A549 (cell line): ENCODE measurements at regions not wholly inside any gene's neighbourhood (a gene's known extent, or its start where the extent isn't known, plus 50 kb on each side); places are given as distances from the start of the nearest gene placed in this dataset.

ENCODE experiments used
- ATAC-seq, 2 experiments: fragments of 200-7000 bp in 1 of 2; fragments of >200 bp in 1 of 2; cut with Nextera tagmentation in 1 of 2; cut with Tn5 transposase in 1 of 2; 3 replicates each; pipeline versions ENCODE4 v1.8.0 to v1.9.1; 2018 to 2020; ENCODE audit warnings: mild to moderate bottlenecking in 1 of 2, moderate library complexity in 1 of 2
- CTCF ChIA-PET: fragments of 300-600 bp; sonication (Branson Sonifier 250); formaldehyde crosslinking; extraction: SDS; loops from one replicate; lab custom pipeline; 2021; ENCODE audit warnings: antibody characterized with exemption, inconsistent platforms; lab: Yijun Ruan, JAX
- POLR2A ChIA-PET: fragments of 350-600 bp; formaldehyde crosslinking; extraction: SDS; loops from one replicate; lab custom pipeline; 2021; ENCODE audit warnings: antibody characterized with exemption, inconsistent platforms; lab: Yijun Ruan, JAX
- DNase-seq, 2 experiments: peaks; one replicate each; pipeline versions ENCODE4 v3.0.0 to v3.0.0-alpha.2; 2011 to 2016; ENCODE audit warnings: low read depth in 1 of 2, low spot score in 1 of 2
- FAIRE-seq: peaks from 2 replicates; lab custom pipeline; 2011; peaks lifted over from hg19 to GRCh38; lab: Jason Lieb, UNC
- H3K27ac ChIP-seq, 2 experiments: fragments of >200 bp; sonication (Bioruptor Twin); formaldehyde crosslinking; 3 replicates each; pipeline ENCODE4 v1.5.1; 2016 to 2017
- H3K4me1 ChIP-seq: fragments of >200 bp; sonication (Bioruptor Twin); formaldehyde crosslinking; 3 replicates; pipeline ENCODE4 v1.6.1; 2016
- H3K4me2 ChIP-seq: fragments of >200 bp; sonication (Bioruptor Twin); formaldehyde crosslinking; 3 replicates; pipeline ENCODE4 v1.6.1; 2016
- H3K4me3 ChIP-seq: fragments of >200 bp; sonication (Bioruptor Twin); formaldehyde crosslinking; 3 replicates; pipeline ENCODE4 v1.5.1; 2016
- H3K9me3 ChIP-seq: fragments of >200 bp; sonication (Bioruptor Twin); formaldehyde crosslinking; 3 replicates; pipeline ENCODE4 v1.6.1; 2016
- CEBPB ChIP-seq, 2 experiments: fragments of >200 bp in 1 of 2; sonication (Bioruptor Twin) in 1 of 2; formaldehyde crosslinking in 1 of 2; IDR thresholded peaks; 2 replicates each; pipeline ENCODE4 v1.6.1; 2012 to 2016
- CHD2 ChIP-seq: fragments of 150-350 bp; IDR thresholded peaks from 2 replicates; pipeline ENCODE4 v1.6.1; 2014; ENCODE audit warnings: low read length; ENCODE audit not compliant: partially characterized antibody
- ESRRA ChIP-seq: fragments of 150-350 bp; IDR thresholded peaks from 2 replicates; pipeline ENCODE4 v1.6.1; 2014; ENCODE audit warnings: mild to moderate bottlenecking, low read length, borderline replicate concordance
- GATA3 ChIP-seq: IDR thresholded peaks from 2 replicates; pipeline ENCODE4 v1.6.1; 2012; ENCODE audit warnings: borderline replicate concordance
- HDAC2 ChIP-seq: fragments of 200-600 bp; sonication (generic); IDR thresholded peaks from 2 replicates; pipeline ENCODE4 v1.6.1; 2016
- HOXA7 ChIP-seq: fragments of 250-450 bp; sonication (Bioruptor Pico); IDR thresholded peaks from 2 replicates; pipeline ENCODE4 v1.5.0; 2020; ENCODE audit warnings: mild to moderate bottlenecking, moderate library complexity
- HOXB13 ChIP-seq: fragments of 250-450 bp; sonication (Bioruptor Pico); IDR thresholded peaks from 2 replicates; pipeline ENCODE4 v1.5.0; 2020; ENCODE audit warnings: low read depth, mild to moderate bottlenecking, moderate library complexity
- KDM1A ChIP-seq: fragments of 200-600 bp; sonication (generic); IDR thresholded peaks from 2 replicates; pipeline ENCODE4 v1.6.1; 2016; ENCODE audit warnings: low read depth, mild to moderate bottlenecking
- MAFK ChIP-seq: fragments of 450-650 bp; IDR thresholded peaks from 2 replicates; pipeline ENCODE4 v1.6.1; 2014; ENCODE audit not compliant: partially characterized antibody
- MAZ ChIP-seq: fragments of 150-350 bp; IDR thresholded peaks from 2 replicates; pipeline ENCODE4 v1.6.1; 2014; ENCODE audit warnings: antibody characterized with exemption, low read depth, low read length, borderline replicate concordance
- NFE2L2 ChIP-seq: fragments of 150-350 bp; conservative IDR thresholded peaks from 2 replicates; pipeline ENCODE4 v1.6.1; 2014; ENCODE audit warnings: low read length
- NPAS2 ChIP-seq: fragments of 250-450 bp; sonication (Bioruptor Pico); IDR thresholded peaks from 2 replicates; pipeline ENCODE4 v1.8.0; 2022; ENCODE audit warnings: mild to moderate bottlenecking, moderate library complexity, borderline replicate concordance
- POLR2AphosphoS2 ChIP-seq: conservative IDR thresholded peaks from 2 replicates; pipeline ENCODE4 v1.6.1; 2012; ENCODE audit warnings: low read length, improper control_type of control experiment, inconsistent platforms
- RFX5 ChIP-seq: fragments of 450-650 bp; IDR thresholded peaks from 2 replicates; pipeline ENCODE4 v1.7.1; 2014; ENCODE audit warnings: antibody characterized with exemption, mild to moderate bottlenecking, moderate library complexity
- SREBF2 ChIP-seq: fragments of 450-650 bp; IDR thresholded peaks from 2 replicates; pipeline ENCODE4 v1.6.1; 2014; ENCODE audit warnings: mild to moderate bottlenecking, moderate library complexity
- ZC3H11A ChIP-seq: fragments of 450-650 bp; IDR thresholded peaks from 2 replicates; pipeline ENCODE4 v1.6.1; 2014; ENCODE audit warnings: antibody characterized with exemption, mild to moderate bottlenecking
- ZSCAN20 ChIP-seq: fragments of 250-450 bp; sonication (Bioruptor Pico); IDR thresholded peaks from 2 replicates; pipeline ENCODE4 v1.8.0; 2022; ENCODE audit warnings: mild to moderate bottlenecking, moderate library complexity
- WGBS: methylation state at CpG from one replicate; pipeline ENCODE4 v1.1.6; 2017; ENCODE audit errors: missing lambda C conversion rate; 5-methylcytosine and 5-hydroxymethylcytosine counted together
- TF ChIP-seq, protein P1 (sequence below): fragments of 200-600 bp; sonication (generic); IDR thresholded peaks from 2 replicates; pipeline ENCODE4 v1.6.1; 2016; ENCODE audit warnings: antibody characterized with exemption, mild to moderate bottlenecking, moderate library complexity
- TF ChIP-seq, protein P2 (sequence below): fragments of >200 bp; sonication (Bioruptor Twin); formaldehyde crosslinking; IDR thresholded peaks from 3 replicates; pipeline ENCODE4 v1.5.1; 2016
- TF ChIP-seq, protein P3 (sequence below): fragments of 250-450 bp; sonication (Bioruptor Pico); IDR thresholded peaks from 2 replicates; pipeline ENCODE4 v1.5.0; 2020; ENCODE audit warnings: low read depth, mild to moderate bottlenecking, moderate library complexity
- TF ChIP-seq, protein P4 (sequence below): fragments of 150-350 bp; IDR thresholded peaks from 2 replicates; pipeline ENCODE4 v1.6.1; 2014; ENCODE audit warnings: low read depth, mild to moderate bottlenecking, low read length
- TF ChIP-seq, protein P5 (sequence below): fragments of 450-650 bp; IDR thresholded peaks from 2 replicates; pipeline ENCODE4 v1.6.1; 2014; ENCODE audit warnings: antibody characterized with exemption

DNA sequence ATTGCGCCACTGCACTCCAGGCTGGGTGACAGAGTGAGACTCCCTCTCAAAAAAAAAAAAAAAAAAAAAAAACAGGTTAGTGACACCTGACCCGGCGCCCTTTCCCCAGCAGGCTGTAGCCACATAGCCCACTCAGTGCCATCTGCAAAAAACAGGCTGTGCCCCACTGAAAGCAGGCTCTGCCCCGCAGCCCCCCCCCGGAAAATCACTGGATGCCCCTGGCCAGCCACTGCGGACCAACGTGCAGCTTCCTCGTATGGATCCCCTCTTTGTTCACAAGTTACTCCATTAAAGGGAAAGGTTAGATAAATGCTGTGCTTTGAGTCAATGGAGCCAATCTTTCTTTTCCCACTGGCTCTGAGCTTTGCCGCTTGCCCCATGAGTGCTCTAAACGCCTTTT lies 660.3 kb downstream of the TBC1D22A start:
- ATAC-seq: no peak
- CTCF ChIA-PET: no interaction called here
- Histone ChIP-seq H3K27ac (no peak overlapping the region), H3K9me3 (no peaks in the 10 kb centered on the region)
- TF ChIP-seq ZSCAN20 (no peak), ZC3H11A (no peak), RFX5 (no peak), HOXB13 (CRISPR knock-in tag) (no peak), NFE2L2 (no peak), NPAS2 (CRISPR knock-in tag) (no peak), KDM1A (no peak), SREBF2 (no peak)
- TF ChIP-seq, all 56 proteins: peak for 0
- 25% methylated on average over 10 of the region's 10 CpGs for WGBS
- FAIRE-seq (no peak), DNase-seq (no peak)
- H3K4me3 ChIP-seq: no peak overlapping the region
- POLR2A ChIA-PET: no interaction called here
- no peaks in the 10 kb centered on the region for H3K4me1 ChIP-seq
- H3K4me2 ChIP-seq: no peak overlapping the region

DNA sequence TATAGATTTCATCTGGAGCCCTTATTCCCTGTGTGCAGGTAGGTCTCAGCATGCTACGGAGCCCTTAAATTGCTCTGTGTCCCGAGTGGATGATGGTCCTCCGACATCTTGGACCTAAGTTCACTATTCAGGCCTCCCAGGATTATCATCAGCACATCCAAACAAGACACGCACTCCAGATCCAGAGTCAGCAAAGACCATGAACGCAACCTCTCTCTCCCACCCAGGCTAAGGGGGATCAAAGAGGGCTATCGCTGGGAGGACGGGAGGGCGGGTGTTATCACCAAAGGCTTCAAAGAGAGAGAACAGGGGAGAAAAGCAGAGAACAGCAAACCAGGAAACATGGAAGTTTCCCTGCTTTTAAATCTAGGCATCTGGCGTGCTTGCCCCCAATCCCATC lies 659.4 kb downstream of the TBC1D22A start:
- H3K4me1 ChIP-seq: no peaks in the 10 kb centered on the region
- H3K4me2 ChIP-seq: no peak overlapping the region
- no peak overlapping the region for H3K4me3 ChIP-seq
- H3K27ac ChIP-seq: no peak overlapping the region
- 20% methylated on average over 9 of the region's 9 CpGs for WGBS
- FAIRE-seq (no peak), ATAC-seq (no peak), DNase-seq (no peak)
- no peak for TF ChIP-seq CHD2
- TF ChIP-seq, protein P1, sequence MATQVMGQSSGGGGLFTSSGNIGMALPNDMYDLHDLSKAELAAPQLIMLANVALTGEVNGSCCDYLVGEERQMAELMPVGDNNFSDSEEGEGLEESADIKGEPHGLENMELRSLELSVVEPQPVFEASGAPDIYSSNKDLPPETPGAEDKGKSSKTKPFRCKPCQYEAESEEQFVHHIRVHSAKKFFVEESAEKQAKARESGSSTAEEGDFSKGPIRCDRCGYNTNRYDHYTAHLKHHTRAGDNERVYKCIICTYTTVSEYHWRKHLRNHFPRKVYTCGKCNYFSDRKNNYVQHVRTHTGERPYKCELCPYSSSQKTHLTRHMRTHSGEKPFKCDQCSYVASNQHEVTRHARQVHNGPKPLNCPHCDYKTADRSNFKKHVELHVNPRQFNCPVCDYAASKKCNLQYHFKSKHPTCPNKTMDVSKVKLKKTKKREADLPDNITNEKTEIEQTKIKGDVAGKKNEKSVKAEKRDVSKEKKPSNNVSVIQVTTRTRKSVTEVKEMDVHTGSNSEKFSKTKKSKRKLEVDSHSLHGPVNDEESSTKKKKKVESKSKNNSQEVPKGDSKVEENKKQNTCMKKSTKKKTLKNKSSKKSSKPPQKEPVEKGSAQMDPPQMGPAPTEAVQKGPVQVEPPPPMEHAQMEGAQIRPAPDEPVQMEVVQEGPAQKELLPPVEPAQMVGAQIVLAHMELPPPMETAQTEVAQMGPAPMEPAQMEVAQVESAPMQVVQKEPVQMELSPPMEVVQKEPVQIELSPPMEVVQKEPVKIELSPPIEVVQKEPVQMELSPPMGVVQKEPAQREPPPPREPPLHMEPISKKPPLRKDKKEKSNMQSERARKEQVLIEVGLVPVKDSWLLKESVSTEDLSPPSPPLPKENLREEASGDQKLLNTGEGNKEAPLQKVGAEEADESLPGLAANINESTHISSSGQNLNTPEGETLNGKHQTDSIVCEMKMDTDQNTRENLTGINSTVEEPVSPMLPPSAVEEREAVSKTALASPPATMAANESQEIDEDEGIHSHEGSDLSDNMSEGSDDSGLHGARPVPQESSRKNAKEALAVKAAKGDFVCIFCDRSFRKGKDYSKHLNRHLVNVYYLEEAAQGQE: no peak
- TF ChIP-seq, protein P2, sequence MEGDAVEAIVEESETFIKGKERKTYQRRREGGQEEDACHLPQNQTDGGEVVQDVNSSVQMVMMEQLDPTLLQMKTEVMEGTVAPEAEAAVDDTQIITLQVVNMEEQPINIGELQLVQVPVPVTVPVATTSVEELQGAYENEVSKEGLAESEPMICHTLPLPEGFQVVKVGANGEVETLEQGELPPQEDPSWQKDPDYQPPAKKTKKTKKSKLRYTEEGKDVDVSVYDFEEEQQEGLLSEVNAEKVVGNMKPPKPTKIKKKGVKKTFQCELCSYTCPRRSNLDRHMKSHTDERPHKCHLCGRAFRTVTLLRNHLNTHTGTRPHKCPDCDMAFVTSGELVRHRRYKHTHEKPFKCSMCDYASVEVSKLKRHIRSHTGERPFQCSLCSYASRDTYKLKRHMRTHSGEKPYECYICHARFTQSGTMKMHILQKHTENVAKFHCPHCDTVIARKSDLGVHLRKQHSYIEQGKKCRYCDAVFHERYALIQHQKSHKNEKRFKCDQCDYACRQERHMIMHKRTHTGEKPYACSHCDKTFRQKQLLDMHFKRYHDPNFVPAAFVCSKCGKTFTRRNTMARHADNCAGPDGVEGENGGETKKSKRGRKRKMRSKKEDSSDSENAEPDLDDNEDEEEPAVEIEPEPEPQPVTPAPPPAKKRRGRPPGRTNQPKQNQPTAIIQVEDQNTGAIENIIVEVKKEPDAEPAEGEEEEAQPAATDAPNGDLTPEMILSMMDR: no peak
- no peak for TF ChIP-seq NPAS2 (CRISPR knock-in tag)
- TF ChIP-seq MAFK: no peak
- TF ChIP-seq MAZ: no peak
- no peak for TF ChIP-seq GATA3
- TF ChIP-seq, protein P3, sequence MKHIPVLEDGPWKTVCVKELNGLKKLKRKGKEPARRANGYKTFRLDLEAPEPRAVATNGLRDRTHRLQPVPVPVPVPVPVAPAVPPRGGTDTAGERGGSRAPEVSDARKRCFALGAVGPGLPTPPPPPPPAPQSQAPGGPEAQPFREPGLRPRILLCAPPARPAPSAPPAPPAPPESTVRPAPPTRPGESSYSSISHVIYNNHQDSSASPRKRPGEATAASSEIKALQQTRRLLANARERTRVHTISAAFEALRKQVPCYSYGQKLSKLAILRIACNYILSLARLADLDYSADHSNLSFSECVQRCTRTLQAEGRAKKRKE (CRISPR knock-in tag): no peak
- no peak for TF ChIP-seq ESRRA
- TF ChIP-seq SREBF2: no peak
- no peak for TF ChIP-seq HDAC2
- TF ChIP-seq, protein P4, sequence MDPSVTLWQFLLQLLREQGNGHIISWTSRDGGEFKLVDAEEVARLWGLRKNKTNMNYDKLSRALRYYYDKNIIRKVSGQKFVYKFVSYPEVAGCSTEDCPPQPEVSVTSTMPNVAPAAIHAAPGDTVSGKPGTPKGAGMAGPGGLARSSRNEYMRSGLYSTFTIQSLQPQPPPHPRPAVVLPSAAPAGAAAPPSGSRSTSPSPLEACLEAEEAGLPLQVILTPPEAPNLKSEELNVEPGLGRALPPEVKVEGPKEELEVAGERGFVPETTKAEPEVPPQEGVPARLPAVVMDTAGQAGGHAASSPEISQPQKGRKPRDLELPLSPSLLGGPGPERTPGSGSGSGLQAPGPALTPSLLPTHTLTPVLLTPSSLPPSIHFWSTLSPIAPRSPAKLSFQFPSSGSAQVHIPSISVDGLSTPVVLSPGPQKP: no peak
- TF ChIP-seq, protein P5, sequence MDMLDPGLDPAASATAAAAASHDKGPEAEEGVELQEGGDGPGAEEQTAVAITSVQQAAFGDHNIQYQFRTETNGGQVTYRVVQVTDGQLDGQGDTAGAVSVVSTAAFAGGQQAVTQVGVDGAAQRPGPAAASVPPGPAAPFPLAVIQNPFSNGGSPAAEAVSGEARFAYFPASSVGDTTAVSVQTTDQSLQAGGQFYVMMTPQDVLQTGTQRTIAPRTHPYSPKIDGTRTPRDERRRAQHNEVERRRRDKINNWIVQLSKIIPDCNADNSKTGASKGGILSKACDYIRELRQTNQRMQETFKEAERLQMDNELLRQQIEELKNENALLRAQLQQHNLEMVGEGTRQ: no peak
- no peak for TF ChIP-seq POLR2AphosphoS2
- no peak for TF ChIP-seq CEBPB (IDR thresholded peaks at IDR 0.05)
- no peak for TF ChIP-seq HOXA7
- no peak for TF ChIP-seq NFE2L2
- no peaks in the 10 kb centered on the region for H3K9me3 ChIP-seq
- POLR2A ChIA-PET: no interaction called here
- CTCF ChIA-PET: no interaction called here
